Liver (tissue), 8 donors: ENCODE measurements at regions not wholly inside any gene's neighbourhood (a gene's known extent, or its start where the extent isn't known, plus 50 kb on each side); places are given as distances from the start of the nearest gene placed in this dataset.
"Not testable (repeated sequence)": the region's sequence is repeated elsewhere in the genome, so short reads cannot be mapped to it uniquely, and the experiment has no call there.

Source experiments
- DNase-seq: peaks from one replicate; pipeline ENCODE4 v3.0.0-alpha.2; 2017; ENCODE audit warnings: low spot score
- H3K27ac ChIP-seq, 2 donors: one replicate each; pipeline ENCODE4 v1.7.0; 2013; ENCODE audit warnings: inconsistent platforms in 2 of 2, low read length in 2 of 2, control low read depth in 1 of 2, low read depth in 1 of 2, mild to moderate bottlenecking in 1 of 2
- H3K27me3 ChIP-seq, 4 donors: one replicate each; pipeline versions ENCODE4 v1.6.1 to v1.7.0; 2013; ENCODE audit warnings: low read length in 3 of 4, inconsistent platforms in 1 of 4, mild to moderate bottlenecking in 1 of 4, moderate library complexity in 1 of 4; ENCODE audit not compliant: control insufficient read depth in 4 of 4, insufficient read depth in 4 of 4
- H3K36me3 ChIP-seq, 4 donors: one replicate each; pipeline versions ENCODE4 v1.6.1 to v1.7.0; 2013; ENCODE audit warnings: low read length in 3 of 4, mild to moderate bottlenecking in 3 of 4, low read depth in 1 of 4, moderate library complexity in 1 of 4; ENCODE audit not compliant: control insufficient read depth in 4 of 4, insufficient read depth in 3 of 4
- H3K4me1 ChIP-seq, 4 donors: one replicate each; pipeline versions ENCODE4 v1.6.1 to v1.7.0; 2013; ENCODE audit warnings: low read length in 3 of 4, mild to moderate bottlenecking in 3 of 4, moderate library complexity in 1 of 4; ENCODE audit not compliant: control insufficient read depth in 4 of 4, insufficient read depth in 4 of 4
- H3K4me3 ChIP-seq, 3 donors: one replicate each; pipeline versions ENCODE4 v1.6.1 to v1.7.0; 2013; ENCODE audit warnings: low read length in 3 of 3, control low read depth in 1 of 3, low read depth in 1 of 3, mild to moderate bottlenecking in 1 of 3
- H3K9ac ChIP-seq, 2 donors: one replicate each; pipeline ENCODE4 v1.7.0; 2013; ENCODE audit warnings: low read length in 2 of 2, mild to moderate bottlenecking in 2 of 2, moderate library complexity in 2 of 2, control low read depth in 1 of 2, low read depth in 1 of 2
- H3K9me3 ChIP-seq, 4 donors: one replicate each; pipeline versions ENCODE4 v1.6.1 to v1.7.0; 2013; ENCODE audit warnings: low read length in 3 of 4; ENCODE audit not compliant: control insufficient read depth in 4 of 4
- ATF3 ChIP-seq: IDR thresholded peaks from 2 replicates; pipeline ENCODE4 v1.6.1; 2016; ENCODE audit warnings: antibody characterized with exemption
- CTCF ChIP-seq: fragments of 150-350 bp; IDR thresholded peaks from 2 replicates; pipeline ENCODE4 v1.5.1; 2017; ENCODE audit warnings: improper control_type of control experiment, low read depth, low read length; ENCODE audit not compliant: missing input control
- EGR1 ChIP-seq, 2 donors: IDR thresholded peaks; 2 replicates each; pipeline ENCODE4 v1.6.1; 2016 to 2018; ENCODE audit warnings: antibody characterized with exemption in 2 of 2, low read depth in 2 of 2
- FOXA1 ChIP-seq: IDR thresholded peaks from 2 replicates; pipeline ENCODE4 v1.6.1; 2016; ENCODE audit warnings: antibody characterized with exemption
- FOXA2 ChIP-seq: IDR thresholded peaks from 2 replicates; pipeline ENCODE4 v1.6.1; 2016; ENCODE audit warnings: antibody characterized with exemption
- GABPA ChIP-seq, 2 donors: IDR thresholded peaks in 1 of 2; conservative IDR thresholded peaks in 1 of 2; 2 replicates each; pipeline ENCODE4 v1.6.1; 2016; ENCODE audit warnings: antibody characterized with exemption in 2 of 2, mild to moderate bottlenecking in 1 of 2, moderate library complexity in 1 of 2
- HNF4A ChIP-seq, 2 donors: conservative IDR thresholded peaks; 2 replicates each; pipeline ENCODE4 v1.6.1; 2016; ENCODE audit warnings: antibody characterized with exemption in 2 of 2, mild to moderate bottlenecking in 2 of 2
- HNF4G ChIP-seq: IDR thresholded peaks from 2 replicates; pipeline ENCODE4 v1.6.1; 2016; ENCODE audit warnings: antibody characterized with exemption
- JUND ChIP-seq, 2 donors: IDR thresholded peaks; 2 replicates each; pipeline ENCODE4 v1.6.1; 2016; ENCODE audit warnings: antibody characterized with exemption in 2 of 2
- MAX ChIP-seq: IDR thresholded peaks from 2 replicates; pipeline ENCODE4 v1.6.1; 2016; ENCODE audit warnings: antibody characterized with exemption
- NR2F2 ChIP-seq: IDR thresholded peaks from 2 replicates; pipeline ENCODE4 v1.6.1; 2016; ENCODE audit warnings: antibody characterized with exemption
- RAD21 ChIP-seq, 2 donors: IDR thresholded peaks; 2 replicates each; pipeline ENCODE4 v1.6.1; 2016; ENCODE audit warnings: antibody characterized with exemption in 2 of 2, mild to moderate bottlenecking in 2 of 2
- REST ChIP-seq: IDR thresholded peaks from 2 replicates; pipeline ENCODE4 v1.6.1; 2016; ENCODE audit warnings: antibody characterized with exemption, mild to moderate bottlenecking
- RXRA ChIP-seq, 2 donors: IDR thresholded peaks; 2 replicates each; pipeline ENCODE4 v1.6.1; 2017 to 2018; ENCODE audit warnings: antibody characterized with exemption in 2 of 2, mild to moderate bottlenecking in 1 of 2
- SP1 ChIP-seq: IDR thresholded peaks from 2 replicates; pipeline ENCODE4 v1.6.1; 2018; ENCODE audit warnings: antibody characterized with exemption, mild to moderate bottlenecking
- TAF1 ChIP-seq: conservative IDR thresholded peaks from 2 replicates; pipeline ENCODE4 v1.6.1; 2016; ENCODE audit warnings: antibody characterized with exemption, mild to moderate bottlenecking
- YY1 ChIP-seq: IDR thresholded peaks from 2 replicates; pipeline ENCODE4 v1.6.1; 2016; ENCODE audit warnings: antibody characterized with exemption, mild to moderate bottlenecking
- ZBTB33 ChIP-seq: IDR thresholded peaks from 2 replicates; pipeline ENCODE4 v1.6.1; 2016; ENCODE audit warnings: antibody characterized with exemption
- WGBS: extraction: QIAGEN DNeasy Blood & Tissue Kit; methylation state at CpG from one replicate; pipeline ENCODE4 v1.1.7; 2013; 5-methylcytosine and 5-hydroxymethylcytosine counted together
- donor health status: healthy.
- donor health status: healthy.
- donor health status: healthy.
- donor health status: healthy.
- donor health status: healthy.

DNA sequence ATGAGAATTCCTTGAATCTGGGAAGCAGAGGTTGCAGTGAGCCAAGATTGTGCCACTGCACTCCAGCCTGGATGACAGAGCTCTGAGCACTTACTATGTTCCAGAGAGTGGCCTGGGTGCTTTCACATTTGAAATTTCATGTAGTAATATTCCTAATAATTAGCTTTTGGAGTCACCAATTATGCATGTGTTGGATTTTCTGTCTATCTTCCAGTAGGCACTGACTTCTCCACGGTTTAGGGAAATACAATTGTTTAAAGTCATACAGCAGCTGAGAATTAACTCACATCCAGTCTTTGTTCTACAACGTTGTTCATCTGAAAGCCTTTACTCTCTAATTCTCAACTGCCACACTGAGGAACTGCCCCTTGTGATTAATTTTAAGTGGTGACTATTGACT, 150.2 kb downstream of the CSNK2A3 start:
- no peak overlapping the region for H3K4me3 ChIP-seq
- no peak for DNase-seq
- no peak overlapping the region for H3K27ac ChIP-seq
- no peaks in the 10 kb centered on the region for H3K27me3 ChIP-seq
- H3K36me3 ChIP-seq, result no peaks in the 10 kb centered on the region
- no peaks in the 10 kb centered on the region for H3K4me1 ChIP-seq
- H3K9me3 ChIP-seq, result peaks cover 4 to 11% (median 5%) of the 10 kb centered on the region in 4 donors
- H3K9ac ChIP-seq, result no peak overlapping the region
- WGBS, result 77% methylated on average over 2 of the region's 2 CpGs
- TF ChIP-seq YY1, result no peak
- TF ChIP-seq CTCF, result no peak
- TF ChIP-seq HNF4G, result no peak
- no peak for TF ChIP-seq NR2F2
- TF ChIP-seq ATF3, result no peak
- TF ChIP-seq GABPA (IDR thresholded peaks at IDR 0.05 in 1 of 2, conservative IDR thresholded peaks at IDR 0.05 in 1 of 2), result no peak
- TF ChIP-seq SP1, result no peak
- TF ChIP-seq JUND (IDR thresholded peaks at IDR 0.05), result no peak
- TF ChIP-seq RXRA (IDR thresholded peaks at IDR 0.05), result no peak
- no peak for TF ChIP-seq REST
- TF ChIP-seq FOXA2, result no peak
- TF ChIP-seq ZBTB33, result no peak
- no peak for TF ChIP-seq EGR1 (IDR thresholded peaks at IDR 0.05; ENCODE audit: low read depth in 2 of 2)
- TF ChIP-seq MAX, result no peak
- TF ChIP-seq RAD21 (IDR thresholded peaks at IDR 0.05), result no peak
- no peak for TF ChIP-seq FOXA1
- no peak for TF ChIP-seq HNF4A (conservative IDR thresholded peaks at IDR 0.05)
- no peak for TF ChIP-seq TAF1

DNA sequence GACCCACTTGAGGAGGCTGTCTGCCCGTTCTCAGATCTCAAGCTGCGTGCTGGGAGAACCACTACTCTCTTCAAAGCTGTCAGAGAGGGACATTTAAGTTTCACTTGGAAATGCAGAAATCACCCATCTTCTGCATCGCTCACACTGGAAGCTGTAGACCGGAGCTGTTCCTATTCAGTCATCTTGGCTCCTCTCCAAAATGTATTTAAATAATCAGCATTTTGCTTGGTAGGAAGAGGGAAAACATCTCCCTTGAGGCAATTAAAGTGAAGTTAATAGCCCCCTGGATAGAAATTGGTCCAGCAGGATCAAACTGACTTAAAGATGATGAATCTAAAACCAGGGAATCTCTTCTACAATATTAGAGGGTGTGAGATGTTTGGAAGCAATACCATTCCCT, 151.7 kb downstream of the CSNK2A3 start:
- WGBS, result 79% methylated on average over 4 of the region's 4 CpGs
- not testable (repeated sequence) for H3K4me1 ChIP-seq, H3K27ac ChIP-seq, H3K4me3 ChIP-seq, DNase-seq, H3K36me3 ChIP-seq, H3K27me3 ChIP-seq, H3K9ac ChIP-seq
- H3K9me3 ChIP-seq, result peaks cover 4 to 11% (median 5%) of the 10 kb centered on the region in 4 donors
